ENCODE measurements at regions not wholly inside any gene's neighbourhood (a gene's known extent, or its start where the extent isn't known, plus 50 kb on each side); places are given as distances from the start of the nearest gene placed in this dataset.

DNA sequence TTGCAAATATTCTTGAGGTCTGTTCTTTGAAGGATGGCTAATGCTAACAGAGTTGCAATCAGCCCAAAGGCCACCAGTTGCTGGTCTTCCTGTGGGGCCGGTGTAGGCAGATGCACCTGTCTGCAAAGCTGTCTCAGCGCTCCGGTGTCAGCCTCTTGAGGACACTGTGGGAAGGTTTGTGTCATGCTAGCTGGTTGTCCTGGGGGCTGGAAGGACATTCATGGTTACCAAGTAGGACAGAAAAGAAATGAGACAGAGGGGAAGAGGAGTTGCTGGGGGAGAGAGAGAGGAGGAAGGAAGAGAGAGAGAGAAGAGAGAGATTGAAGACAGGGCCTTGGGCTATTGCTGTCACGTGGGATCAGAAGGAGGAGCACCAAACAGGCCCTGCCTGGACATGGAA is 639.6 kb upstream of the HS6ST1 start:
- DNase-seq, result no peak

DNA sequence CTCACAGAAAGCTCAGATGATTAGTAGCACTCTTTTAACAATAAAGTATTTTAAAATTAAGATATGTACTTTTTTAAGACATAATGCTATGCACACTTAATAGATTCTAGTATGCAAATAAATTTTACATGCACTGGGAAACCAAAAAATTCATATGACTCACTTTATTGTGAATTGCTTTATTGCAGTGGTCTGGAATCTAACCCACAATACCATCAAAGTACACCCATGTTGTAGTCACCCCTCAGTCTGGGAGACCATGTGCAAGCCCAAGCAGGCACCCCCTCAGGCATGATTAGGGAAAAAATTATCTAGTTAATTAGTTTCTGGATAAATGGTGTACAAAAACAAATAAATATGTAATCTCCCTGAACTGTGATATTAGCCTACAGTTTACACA is 649.0 kb upstream of the HS6ST1 start:
- no peak for DNase-seq

DNA sequence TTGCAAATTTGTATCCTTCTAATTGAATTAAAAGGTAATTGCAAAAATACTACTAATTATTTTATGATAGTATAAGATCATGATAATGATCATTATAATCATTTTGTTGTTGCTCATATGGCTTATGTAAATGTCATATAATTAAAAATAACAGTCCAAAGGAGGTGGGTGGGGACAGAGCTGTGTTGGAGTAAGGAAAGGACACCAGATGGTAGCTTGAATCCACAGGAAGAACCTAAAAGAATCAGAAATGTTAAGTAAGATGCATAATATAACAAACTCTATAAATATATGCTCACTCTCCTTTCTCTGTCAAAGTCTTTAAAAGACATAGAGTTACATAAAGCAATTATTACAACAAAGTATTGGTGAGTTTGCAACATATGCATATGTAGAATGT is 650.7 kb upstream of the HS6ST1 start:
- no peak for DNase-seq

DNA sequence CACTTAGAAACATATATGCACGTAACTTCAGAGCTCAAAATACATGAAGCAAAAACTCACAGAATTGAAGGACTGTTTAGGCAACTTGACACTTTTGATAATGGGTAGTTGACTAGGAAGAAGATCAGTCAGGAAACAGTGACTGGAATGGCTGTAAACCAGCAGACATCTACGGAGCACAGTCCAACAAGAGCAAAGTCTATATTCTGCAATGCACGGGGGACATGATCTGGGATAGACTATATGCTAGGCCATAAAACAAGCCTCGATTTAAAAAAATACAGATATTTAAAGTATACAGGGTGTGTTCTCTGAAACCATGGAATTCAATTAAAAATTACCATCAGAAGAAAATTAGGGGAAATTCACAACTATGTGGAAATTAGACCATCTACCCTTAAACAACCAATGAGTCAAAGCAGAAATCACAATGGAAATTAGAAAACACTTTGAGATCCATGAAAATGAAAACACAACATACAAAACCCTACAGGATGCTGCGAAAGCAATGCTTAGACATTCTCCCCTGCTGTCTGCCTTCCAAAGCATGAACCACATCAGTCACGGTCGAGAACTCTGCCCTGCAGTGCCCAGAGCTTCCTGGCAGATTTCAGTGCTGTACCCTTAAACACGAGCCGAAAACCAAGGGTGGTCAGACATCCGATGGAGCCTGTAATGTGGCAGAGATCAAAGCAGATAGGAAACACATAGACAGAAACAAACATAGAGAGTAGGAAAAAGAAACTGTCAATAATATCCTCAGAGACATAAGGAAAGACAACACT is 651.9 kb upstream of the HS6ST1 start:
- no peak for DNase-seq

DNA sequence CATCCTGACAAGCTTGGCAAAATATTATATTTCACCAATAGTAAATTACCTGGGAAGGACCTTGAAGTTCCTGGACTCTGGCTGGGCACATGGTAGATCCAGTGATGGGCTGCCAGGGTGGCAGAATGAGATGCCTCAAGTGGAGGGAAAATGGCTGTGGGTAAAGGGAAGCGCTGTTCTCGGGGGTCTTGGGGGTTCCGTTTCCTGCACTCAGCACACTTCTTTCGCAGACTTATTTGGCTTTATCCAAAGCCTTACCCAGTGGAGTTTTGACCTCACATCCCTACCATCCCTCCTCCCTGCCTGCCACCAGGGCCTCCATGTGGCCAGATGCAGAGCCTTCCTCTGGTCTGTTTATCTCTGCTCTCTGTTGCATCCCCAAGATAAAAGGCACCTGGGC is 654.9 kb upstream of the HS6ST1 start:
- no peak for DNase-seq

DNA sequence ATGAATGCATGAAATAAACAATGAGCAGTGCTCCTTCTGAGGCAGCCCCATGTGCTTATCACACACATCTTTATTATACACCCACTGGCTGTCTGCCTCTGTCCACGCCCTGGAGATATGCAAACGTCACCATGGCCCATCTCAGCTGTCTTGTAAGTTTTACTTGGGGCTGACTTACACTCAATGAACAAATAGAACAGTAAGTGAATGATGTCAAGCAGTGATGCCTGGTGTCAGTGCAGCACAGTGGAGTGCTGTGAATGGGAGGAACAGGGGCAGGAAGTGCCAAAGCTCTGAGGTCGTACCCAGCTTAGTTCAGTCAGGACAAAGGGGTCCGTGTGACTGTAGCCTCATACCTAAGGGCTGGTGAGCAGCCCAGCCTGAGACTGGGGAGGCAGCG is 659.5 kb upstream of the HS6ST1 start:
- DNase-seq, result no peak

DNA sequence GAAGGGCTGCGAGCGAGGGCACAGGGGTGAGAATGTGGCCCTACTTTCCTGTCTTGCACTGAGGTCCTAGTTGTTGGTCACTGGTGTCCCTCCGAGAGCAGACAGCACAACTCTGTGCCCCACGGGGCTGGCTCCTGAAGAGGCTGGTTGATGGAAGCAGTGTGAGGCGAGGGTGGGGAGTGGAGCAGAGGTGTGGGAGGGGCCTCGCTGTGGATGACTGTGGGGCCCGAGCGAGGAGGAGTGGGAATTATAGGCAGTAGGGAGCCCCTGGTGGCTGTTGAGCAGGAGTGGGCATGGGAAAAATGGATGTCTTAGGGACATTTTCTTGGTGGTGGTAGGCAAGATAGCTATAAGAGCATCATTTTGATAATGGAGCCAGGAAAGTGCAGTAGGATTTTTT is 660.5 kb upstream of the HS6ST1 start:
- no peak for DNase-seq

DNA sequence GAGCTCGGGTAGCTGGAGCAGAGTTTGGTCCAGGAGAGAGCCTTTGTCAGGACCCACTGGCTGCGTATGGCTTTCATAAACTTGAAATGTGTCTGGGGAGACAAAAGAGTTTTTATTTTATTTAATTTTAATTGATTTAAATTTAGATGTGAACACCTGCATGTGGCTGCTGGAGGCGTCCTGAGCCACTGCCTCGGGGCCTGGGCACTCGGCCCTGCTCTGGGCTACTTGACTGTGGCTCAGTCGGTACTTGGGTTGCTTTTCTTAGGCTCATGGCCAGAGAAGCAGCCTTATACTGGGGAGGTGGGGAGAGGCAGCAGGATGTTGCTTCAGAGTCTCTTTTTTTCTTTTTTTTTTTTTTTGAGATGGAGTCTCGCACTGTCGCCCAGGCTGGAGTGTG is 661.8 kb upstream of the HS6ST1 start:
- DNase-seq, result no peak

DNA sequence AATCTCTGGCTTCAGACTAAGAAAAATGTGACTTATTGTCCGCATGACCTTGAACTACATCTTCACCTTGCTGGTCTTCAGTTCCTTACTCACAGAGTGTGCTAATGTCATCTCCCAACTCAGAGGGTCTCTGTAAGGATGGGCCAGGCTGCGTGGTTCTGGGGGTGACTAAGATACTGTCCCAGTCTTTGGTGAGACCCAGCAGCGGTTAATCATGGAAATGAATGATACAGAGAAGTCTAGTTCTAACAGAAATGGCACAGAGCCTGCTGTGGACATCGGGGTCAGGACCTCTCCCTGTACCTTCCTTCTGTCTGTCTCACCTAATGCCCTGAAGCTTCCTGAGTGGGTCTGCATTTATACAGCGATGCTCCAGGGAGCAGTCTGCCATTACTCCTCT is 662.7 kb upstream of the HS6ST1 start:
- no peak for DNase-seq

DNA sequence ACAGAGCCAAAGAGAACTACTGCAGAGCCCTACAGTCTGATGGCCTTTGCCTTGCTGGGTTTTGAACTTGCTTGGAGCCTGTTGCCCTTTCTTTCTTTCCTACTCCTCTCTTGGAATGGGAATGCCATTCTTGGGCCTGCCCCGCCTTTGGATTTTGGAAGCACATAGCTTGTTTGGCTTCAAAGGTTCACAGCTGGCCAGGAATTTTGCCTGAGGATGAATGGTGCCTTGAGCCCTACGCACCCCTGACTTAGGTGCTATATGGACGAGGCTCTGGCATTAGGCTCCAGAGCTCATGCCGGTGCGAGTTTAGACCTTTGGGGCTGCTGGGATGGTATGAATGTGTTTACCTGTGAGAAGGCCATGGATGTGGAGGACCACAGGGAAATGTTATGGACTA is 663.3 kb upstream of the HS6ST1 start:
- DNase-seq, result no peak

DNA sequence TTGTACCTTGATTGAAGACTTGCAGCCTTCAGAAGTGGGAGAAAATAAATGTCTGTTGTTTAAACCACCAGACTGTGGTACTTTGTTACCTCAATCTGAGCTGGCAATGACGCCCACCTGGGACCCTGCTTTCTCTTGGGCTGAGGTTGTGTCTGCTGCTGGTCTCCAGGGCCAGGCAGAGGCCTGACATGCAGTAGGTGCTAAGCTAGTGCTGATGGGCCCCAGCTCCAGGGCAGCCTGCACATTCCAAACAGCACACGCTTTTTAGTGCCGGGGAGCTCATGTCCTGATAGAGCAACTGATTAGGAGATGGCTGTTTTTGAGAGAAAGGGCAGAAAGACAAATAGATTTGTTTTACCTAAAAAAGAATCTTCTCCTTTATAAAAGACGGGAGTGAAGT is 664.0 kb upstream of the HS6ST1 start:
- no peak for DNase-seq

DNA sequence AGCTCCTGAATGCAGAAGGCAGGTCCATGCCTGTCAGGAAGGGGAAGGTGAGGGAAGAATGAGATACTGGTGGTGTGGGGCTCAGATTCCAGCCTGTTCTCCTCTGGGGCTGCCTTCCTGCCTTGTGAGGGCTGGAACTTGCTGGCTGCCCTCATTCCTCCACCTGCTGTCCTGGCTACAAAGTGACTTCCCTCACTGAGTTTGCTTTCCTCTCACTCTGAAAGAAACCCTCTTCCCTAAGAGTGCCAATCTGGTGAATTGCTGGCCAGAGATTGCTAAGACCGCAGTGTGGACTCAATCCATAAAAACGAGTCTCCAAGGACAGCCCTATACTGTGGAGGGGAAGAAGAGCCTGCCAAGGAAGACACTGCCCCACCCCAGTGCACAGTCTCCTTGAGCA is 664.4 kb upstream of the HS6ST1 start:
- DNase-seq, result no peak

DNA sequence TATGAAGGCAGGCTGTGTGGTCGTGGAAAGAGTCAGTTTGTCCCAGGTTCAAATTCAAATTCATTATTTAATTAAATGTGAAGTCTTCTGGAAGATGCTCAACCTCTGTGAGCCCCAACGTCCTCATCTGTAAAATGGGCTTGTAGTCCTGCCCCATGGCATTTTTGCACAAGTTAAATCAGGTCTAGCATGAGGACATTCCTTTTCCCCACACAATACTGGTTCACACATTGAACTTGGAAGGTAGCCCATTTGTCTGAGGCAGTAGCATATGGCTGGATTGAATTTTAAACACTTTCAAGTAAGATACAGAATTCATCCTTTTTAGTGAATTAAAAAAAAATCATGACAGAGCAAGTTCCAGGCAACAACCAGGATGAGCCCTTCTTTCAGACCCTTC is 665.4 kb upstream of the HS6ST1 start:
- no peak for DNase-seq

DNA sequence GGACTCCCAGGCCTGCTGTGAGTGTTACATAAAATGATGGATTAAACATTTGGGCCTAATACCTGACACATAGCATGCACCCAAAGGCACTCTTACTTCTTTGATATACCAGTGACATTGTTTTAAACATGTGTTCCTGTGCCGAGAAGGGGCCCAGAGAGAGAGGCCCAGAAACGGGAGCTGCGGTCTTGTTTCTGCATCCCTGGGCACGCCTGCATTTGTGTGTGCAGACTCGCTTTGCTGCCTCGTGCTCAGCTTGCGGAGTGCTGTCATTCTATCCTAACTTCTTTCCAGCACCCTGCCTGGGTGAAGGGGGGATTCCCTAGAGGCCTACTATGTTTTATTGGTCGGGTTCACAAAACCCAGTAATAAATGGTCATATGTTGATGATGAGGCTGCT is 666.2 kb upstream of the HS6ST1 start:
- DNase-seq, result no peak

DNA sequence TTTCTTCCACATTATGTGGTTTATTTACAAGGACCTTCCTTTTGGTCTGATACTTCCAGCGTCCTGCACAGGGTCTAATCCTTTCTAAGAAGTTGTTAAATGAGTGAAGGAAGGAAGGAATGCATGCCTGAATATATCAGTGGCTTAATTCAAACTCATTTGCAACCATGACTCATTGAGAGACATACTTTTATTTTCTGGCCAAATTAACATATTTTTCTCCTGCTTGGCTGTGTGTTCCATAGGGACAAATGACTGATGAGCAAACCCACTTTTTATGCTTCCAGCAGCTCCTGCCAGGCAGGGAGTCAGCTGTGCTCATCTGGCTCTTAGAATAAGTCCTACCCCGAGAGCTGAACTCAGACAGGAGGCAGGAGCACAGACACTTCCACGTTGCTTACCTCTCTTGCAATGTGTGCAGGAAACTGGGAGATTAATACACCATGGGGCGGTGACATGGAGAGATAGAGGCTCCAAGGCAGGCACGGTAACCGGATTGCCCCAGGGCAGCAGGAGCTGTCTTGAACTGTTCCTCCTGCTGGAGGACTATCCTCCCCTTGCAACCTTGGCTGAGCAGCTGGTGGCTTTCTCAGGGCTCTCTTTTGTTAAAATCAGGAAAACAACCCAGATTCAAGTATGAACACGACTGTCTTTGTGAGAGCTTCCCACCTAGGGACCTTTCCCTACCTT is 667.5 kb upstream of the HS6ST1 start:
- no peak for DNase-seq

DNA sequence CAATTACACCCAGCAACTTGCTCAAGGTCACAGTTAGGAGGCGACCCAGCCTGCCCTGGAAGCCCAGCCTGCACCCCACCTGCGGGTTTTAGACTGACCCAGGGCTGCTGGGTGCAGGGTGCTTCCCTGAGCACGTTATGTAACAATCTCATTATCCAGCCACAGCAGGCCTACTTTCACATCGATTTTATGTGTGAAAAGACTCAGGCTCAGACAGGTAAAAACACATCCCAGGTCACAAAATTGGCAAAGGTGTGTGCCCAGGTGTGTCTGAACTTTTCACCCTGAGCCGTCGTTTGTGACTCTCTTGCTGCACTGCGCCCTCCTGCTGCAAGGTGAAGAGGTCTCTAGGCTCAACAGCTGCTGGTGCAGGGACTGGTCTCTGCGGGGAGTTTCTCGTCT is 668.2 kb upstream of the HS6ST1 start:
- DNase-seq, result no peak

DNA sequence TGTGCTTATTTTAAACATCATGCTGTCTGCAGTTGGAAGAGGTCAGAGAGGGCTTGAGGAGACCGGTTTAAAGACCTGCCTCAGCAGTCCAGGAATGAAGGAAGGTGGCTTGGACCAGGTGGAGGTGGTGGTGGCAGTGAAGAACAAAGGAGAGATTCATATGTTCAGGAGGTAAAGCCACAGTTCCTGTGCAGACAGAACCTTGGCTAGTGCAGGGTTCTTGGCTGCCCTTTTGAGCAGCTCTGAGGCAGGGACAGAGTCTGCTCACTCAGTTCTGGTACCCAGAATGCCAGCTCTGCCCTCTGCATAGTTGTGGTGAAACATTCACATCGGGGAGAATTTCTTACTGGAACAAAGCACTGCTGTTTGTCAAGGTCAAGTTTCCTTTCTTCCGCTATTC is 669.7 kb upstream of the HS6ST1 start:
- DNase-seq, result no peak

DNA sequence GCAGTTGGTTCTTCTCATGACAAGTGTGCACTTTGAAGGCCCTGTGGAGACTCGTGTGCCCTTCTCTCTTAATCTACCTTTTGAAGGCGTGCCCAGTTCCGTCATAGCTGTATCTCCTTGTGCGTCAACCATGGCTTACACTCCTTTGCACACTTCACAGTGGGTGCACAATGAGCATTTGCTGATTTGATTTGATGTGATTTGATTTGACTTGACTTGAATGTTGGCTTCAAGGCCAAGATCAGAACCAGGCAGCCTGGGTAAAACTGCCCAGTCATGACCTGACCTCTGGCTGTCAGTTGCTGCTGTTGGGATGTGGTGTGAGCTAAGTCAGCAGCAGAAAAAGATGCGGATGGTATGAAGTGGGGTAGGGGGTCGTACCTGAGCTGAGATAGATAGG is 670.3 kb upstream of the HS6ST1 start:
- no peak for DNase-seq

DNA sequence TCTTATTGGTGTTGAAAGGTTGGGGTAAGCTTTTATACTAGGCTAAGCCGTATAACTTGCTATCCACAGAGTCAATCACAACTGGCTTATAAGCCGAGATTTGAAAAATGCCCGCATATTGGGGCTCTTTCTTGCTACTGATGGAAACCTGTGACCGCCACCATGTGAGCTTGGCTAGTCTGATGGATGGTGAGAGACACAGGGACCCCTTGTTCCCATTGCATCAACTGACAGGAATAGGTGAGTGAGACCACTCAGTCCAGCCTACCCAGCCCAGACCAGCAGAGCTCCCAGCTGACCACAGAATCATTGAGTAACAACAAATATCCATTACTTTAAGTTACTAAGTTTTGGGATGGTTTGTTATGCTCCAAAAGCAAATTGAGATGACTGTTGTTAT is 676.4 kb upstream of the HS6ST1 start:
- DNase-seq, result no peak

DNA sequence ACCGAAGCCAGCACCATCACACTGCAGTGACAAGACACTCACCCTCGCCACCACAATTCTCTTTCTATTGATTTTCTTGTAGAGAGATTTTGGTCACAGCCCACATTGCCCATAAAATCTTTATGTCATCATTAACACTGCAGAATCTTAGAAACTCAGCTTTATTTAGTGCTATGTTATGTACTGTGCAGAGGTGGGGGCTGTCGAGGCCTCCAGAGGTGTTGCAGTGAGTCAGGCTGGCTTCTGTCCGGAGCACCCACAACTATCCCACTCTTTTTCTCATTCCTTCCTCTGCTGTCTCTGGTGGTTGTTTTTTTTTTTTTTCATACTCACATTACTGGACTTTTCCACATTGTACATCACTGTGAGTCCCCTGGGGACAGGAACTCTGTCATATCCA is 677.4 kb upstream of the HS6ST1 start:
- DNase-seq, result no peak

DNA sequence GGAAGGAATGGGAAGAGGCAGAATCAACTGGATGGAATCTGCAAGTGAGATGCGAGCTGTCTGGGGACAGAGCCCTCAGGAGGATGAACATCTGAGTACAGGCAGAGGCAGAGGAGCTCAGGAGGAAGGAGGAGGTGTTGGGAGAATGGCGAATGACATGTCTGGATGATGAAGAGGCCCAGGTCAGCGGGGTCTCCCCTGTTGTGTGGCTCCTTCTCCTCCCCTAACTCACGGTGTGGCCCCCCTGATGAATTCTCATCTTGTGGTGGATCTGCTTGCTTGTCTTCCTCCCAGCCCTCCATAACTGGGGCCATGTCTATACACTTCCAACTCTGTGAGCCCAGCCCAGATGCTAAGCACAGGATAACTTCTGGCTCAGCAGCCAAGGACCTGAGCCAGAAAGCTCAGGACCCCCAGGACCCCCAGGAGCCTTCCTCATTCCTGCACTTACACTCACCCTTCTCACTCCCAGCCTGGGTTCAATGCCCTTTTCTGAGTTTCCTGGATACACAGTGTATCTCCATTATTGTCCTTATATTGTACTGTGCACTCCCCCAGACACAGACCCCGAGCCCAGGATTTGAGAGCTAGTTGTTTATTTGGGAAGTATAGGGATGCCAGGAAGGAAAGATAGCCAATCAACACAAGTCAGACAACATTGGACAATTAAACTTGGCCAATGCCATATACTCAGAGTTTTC is 678.6 kb upstream of the HS6ST1 start:
- DNase-seq, result no peak

DNA sequence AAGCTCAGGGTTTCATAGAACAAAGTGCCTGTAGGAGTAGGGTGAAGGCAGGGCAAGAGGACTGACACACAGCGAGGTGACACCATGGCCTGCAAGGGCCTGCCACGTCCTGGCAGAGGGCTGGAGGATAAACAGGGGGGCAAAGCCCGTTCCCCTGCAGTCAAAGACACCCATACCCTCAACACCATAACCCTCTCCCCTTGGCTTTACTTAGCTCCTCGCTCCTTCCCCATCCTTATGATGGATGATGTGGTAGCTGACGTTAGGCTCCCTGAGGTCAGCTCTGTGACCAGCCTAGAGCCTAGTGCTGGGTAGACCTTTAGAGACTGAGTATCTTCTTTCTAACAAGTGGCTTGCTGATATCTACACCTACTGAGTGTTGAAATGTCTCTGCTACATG is 683.3 kb upstream of the HS6ST1 start:
- no peak for DNase-seq

DNA sequence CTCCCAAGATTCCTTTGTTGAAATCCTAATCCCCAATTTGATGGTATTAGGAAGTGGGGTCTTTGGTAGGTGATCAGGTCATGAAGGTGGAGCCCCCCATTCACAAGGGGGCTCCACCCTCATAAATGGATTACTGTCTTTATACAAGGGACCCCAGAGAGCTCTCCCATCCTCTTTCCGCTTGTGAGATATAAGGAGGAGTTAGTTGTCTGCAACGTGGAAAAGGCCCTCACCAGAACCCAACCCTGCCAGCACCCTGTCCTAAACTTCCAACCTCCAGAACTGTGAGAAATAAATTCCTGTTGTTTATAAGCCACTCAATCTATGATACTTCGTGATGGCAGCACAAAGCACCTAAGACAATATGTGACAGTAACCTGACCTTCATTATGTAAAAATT is 684.1 kb upstream of the HS6ST1 start:
- DNase-seq, result no peak

DNA sequence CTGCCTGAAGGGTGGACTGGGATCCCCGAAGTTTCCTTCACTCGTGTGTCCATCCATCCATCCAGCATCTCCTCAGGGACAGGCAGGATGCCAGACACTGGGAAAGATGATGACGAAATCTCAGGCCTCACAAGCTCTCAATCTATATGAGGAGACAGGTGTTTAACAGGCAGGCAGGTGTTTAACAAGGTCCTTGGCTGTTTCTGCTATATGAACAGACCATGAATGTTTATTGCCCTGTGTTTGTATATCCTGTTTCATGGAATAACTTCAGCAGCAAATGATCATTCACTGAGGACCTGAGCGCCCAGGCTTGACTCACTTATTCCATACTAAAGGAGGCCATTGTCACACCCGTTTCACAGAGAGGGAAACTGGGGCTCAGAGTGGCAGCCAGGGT is 685.8 kb upstream of the HS6ST1 start:
- DNase-seq, result no peak
